Gastrocnemius medialis (tissue), 4 donors: ENCODE measurements at regions not wholly inside any gene's neighbourhood (a gene's known extent, or its start where the extent isn't known, plus 50 kb on each side); places are given as distances from the start of the nearest gene placed in this dataset.

ENCODE experiments used
- ATAC-seq, 2 donors: fragments of 150-250 bp; one replicate each; pipeline ENCODE4 v1.9.1; 2016
- DNase-seq, 2 donors: peaks; one replicate each; pipeline ENCODE4 v3.0.0-alpha.2; 2019
- H3K27ac ChIP-seq, 4 donors: fragments of 200-600 bp; sonication (generic); 1 replicate in 1 of 4; 2 replicates in 3 of 4; pipeline ENCODE4 v1.5.1; 2016 to 2018; ENCODE audit warnings: mild to moderate bottlenecking in 2 of 4, moderate library complexity in 1 of 4
- H3K27me3 ChIP-seq, 3 donors: fragments of 200-600 bp; sonication (generic) in 2 of 3; 1 replicate in 1 of 3; 2 replicates in 2 of 3; pipeline versions ENCODE4 v1.5.1 to v1.6.0; 2016 to 2019; ENCODE audit warnings: mild to moderate bottlenecking in 1 of 3, moderate library complexity in 1 of 3
- H3K36me3 ChIP-seq, 2 donors: fragments of 200-600 bp; sonication (generic) in 1 of 2; one replicate each; pipeline ENCODE4 v1.5.1; 2017 to 2018
- H3K4me1 ChIP-seq, 2 donors: fragments of 200-600 bp; sonication (generic) in 1 of 2; one replicate each; pipeline ENCODE4 v1.5.1; 2016 to 2017; ENCODE audit warnings: mild to moderate bottlenecking in 2 of 2
- H3K4me3 ChIP-seq, 4 donors: fragments of 200-600 bp; sonication (generic) in 3 of 4; 1 replicate in 1 of 4; 2 replicates in 3 of 4; pipeline ENCODE4 v1.5.1; 2016 to 2019; ENCODE audit warnings: mild to moderate bottlenecking in 2 of 4
- H3K9me3 ChIP-seq, 3 donors: fragments of 200-600 bp; sonication (generic) in 2 of 3; 1 replicate in 1 of 3; 2 replicates in 2 of 3; pipeline ENCODE4 v1.5.1; 2016 to 2019
- POLR2A ChIP-seq, 2 donors: fragments of 450-650 bp; IDR thresholded peaks; one replicate each; pipeline ENCODE4 v1.6.1; 2017; ENCODE audit warnings: antibody characterized with exemption in 2 of 2, mild to moderate bottlenecking in 2 of 2, moderate library complexity in 2 of 2
- in situ Hi-C, 4 donors: fragments of 200-750 bp; cut with MboI; loops; one replicate each; pipeline versions ENCODE4 v1.15.0 to v1.8.0; 2017; ENCODE audit warnings: low sequenced_read_pairs in 4 of 4
- intact Hi-C: fragments of 100-400 bp; cut with DNase I; formaldehyde crosslinking; loops from one replicate; pipeline ENCODE4 v1.15.1; 2023; ENCODE audit warnings: low total_unique reads
- TF ChIP-seq, protein P1 (sequence below), 5 experiments: fragments of 450-650 bp in 3 of 5; fragments of 200-600 bp in 2 of 5; sonication (generic) in 2 of 5; IDR thresholded peaks in 4 of 5; conservative IDR thresholded peaks in 1 of 5; 1 replicate in 4 of 5; 2 replicates in 1 of 5; pipeline ENCODE4 v1.5.1; 2016 to 2019; ENCODE audit warnings: antibody characterized with exemption in 5 of 5, mild to moderate bottlenecking in 3 of 5, moderate library complexity in 3 of 5

DNA sequence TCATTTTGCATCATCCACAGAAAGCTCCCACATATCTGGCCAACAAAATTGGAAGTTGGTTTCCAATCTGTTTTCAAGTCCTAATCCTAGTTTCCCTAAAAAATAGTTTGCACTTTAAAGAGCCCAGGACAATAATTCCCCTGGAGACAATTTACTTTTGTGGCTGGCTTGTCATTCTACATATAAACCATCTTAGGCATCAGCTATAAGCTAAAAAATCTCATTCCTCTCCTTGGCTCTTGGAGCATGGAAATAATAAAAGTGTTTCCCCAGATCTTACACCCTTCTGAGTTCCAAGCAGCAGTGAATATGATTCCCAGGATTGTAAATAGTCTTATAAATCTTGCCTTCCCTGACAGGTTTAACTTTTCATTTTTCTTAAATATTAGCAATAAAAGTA is 89.1 kb upstream of the NUDT4 start:
- Histone ChIP-seq H3K27ac (no peak overlapping the region), H3K36me3 (no peaks in the 10 kb centered on the region), H3K4me1 (no peaks in the 10 kb centered on the region), H3K9me3 (no peaks in the 10 kb centered on the region), H3K4me3 (no peak overlapping the region), H3K27me3 (no peaks in the 10 kb centered on the region)
- no peak for ATAC-seq
- in situ Hi-C loops: no loop called here
- no peak for DNase-seq
- intact Hi-C loops: no loop called here
- TF ChIP-seq, protein P1, sequence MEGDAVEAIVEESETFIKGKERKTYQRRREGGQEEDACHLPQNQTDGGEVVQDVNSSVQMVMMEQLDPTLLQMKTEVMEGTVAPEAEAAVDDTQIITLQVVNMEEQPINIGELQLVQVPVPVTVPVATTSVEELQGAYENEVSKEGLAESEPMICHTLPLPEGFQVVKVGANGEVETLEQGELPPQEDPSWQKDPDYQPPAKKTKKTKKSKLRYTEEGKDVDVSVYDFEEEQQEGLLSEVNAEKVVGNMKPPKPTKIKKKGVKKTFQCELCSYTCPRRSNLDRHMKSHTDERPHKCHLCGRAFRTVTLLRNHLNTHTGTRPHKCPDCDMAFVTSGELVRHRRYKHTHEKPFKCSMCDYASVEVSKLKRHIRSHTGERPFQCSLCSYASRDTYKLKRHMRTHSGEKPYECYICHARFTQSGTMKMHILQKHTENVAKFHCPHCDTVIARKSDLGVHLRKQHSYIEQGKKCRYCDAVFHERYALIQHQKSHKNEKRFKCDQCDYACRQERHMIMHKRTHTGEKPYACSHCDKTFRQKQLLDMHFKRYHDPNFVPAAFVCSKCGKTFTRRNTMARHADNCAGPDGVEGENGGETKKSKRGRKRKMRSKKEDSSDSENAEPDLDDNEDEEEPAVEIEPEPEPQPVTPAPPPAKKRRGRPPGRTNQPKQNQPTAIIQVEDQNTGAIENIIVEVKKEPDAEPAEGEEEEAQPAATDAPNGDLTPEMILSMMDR (IDR thresholded peaks at IDR 0.05 in 4 of 5, conservative IDR thresholded peaks at IDR 0.05 in 1 of 5): no peak
- no peak for TF ChIP-seq POLR2A (IDR thresholded peaks at IDR 0.05)

DNA sequence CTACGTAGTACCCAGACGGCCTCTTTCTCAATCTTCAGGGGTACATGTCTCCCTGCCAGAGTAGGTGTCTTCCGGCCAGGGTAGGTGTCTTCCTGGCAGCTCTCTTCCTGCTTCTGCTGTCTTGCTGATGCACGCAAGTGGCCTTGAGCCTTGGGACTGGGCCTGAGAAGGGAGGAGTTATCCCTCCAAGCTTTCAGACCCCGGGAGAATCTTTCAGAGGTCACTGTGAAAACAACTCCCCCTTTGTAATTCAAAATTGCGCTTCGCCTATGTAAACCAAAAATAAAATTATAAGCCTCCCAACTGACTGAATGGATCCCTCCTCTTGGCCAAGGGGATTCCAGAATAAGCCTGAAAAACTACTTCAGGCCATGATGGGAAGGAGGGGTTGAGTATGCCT is 87.3 kb upstream of the NUDT4 start:
- Histone ChIP-seq H3K4me3 (no peak overlapping the region), H3K4me1 (no peaks in the 10 kb centered on the region), H3K36me3 (no peaks in the 10 kb centered on the region), H3K27ac (no peak overlapping the region), H3K9me3 (no peaks in the 10 kb centered on the region), H3K27me3 (no peaks in the 10 kb centered on the region)
- ATAC-seq (no peak), DNase-seq (no peak)
- TF ChIP-seq, protein P1 (IDR thresholded peaks at IDR 0.05 in 4 of 5, conservative IDR thresholded peaks at IDR 0.05 in 1 of 5): no peak
- TF ChIP-seq POLR2A (IDR thresholded peaks at IDR 0.05): no peak
- intact Hi-C loops (no loop called here), in situ Hi-C loops (no loop called here)

DNA sequence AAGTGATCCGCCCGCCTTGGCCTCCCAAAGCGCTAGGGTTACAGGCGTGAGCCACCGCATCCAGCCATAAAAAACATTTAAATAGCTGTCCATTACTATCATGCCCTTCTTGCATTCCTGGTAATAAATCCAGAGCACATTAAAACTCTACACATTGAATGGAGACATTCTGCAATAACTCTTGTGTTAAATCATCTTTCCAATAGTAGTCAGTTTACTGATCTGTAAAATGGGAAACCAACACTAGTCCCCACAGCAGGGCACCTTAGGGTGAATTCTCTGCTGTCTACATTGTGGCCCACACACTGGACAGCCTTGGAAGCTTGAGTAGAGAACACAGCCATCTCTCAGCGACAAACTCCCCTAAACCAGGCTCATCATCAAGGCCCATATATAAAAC is 85.5 kb upstream of the NUDT4 start:
- no peaks in the 10 kb centered on the region for H3K36me3 ChIP-seq
- H3K9me3 ChIP-seq: no peaks in the 10 kb centered on the region
- no peak for TF ChIP-seq POLR2A (IDR thresholded peaks at IDR 0.05)
- TF ChIP-seq, protein P1 (IDR thresholded peaks at IDR 0.05 in 4 of 5, conservative IDR thresholded peaks at IDR 0.05 in 1 of 5): no peak
- no peaks in the 10 kb centered on the region for H3K27me3 ChIP-seq
- intact Hi-C loops (no loop called here), in situ Hi-C loops (no loop called here)
- DNase-seq: no peak
- no peak for ATAC-seq
- no peak overlapping the region for H3K27ac ChIP-seq
- H3K4me1 ChIP-seq: no peaks in the 10 kb centered on the region
- no peak overlapping the region for H3K4me3 ChIP-seq

DNA sequence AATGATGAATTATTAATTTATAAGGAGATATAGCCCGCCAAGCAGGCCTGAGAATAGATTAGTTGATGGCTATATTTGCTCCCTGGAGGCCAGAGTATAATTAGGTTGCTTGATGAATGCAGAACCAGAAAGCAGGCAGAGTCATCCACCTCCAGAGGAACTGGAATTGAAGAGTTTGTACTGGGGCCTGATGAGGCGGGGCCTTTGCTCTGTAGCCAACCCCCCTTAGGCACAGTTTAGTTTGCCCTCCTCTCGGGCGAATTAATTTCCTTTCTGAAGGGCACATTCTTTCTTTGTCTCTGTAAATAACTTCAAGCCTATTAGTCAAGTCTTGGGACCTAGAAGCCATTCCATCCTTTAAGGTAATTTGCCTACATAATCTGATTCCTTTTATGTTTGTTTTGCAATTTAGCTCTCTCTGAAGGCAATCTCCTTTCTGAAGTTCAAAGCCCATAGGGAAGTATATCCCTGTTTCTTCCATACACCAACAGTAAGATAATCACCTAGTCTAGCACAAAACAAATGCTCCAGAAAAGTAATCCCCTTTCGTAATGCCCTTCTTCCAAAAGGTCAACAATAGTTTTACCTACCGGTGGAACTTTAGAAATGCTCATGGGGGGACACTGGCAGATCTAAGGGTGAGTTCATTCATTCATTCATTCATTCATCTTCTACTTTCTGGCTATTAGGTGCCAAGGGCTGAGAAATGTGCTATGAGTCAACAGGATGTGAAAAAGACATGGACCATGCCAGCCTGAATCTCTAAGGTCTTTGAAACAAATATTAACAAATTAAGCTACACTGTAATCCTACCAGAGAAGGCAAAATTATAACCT is 84.8 kb upstream of the NUDT4 start:
- intact Hi-C loops: no loop called here
- H3K27ac ChIP-seq: no peak overlapping the region
- in situ Hi-C loops: no loop called here
- no peaks in the 10 kb centered on the region for H3K36me3 ChIP-seq
- no peak overlapping the region for H3K4me3 ChIP-seq
- H3K27me3 ChIP-seq: no peaks in the 10 kb centered on the region
- ATAC-seq (no peak), DNase-seq (no peak)
- no peaks in the 10 kb centered on the region for H3K4me1 ChIP-seq
- no peaks in the 10 kb centered on the region for H3K9me3 ChIP-seq
- TF ChIP-seq, protein P1 (IDR thresholded peaks at IDR 0.05 in 4 of 5, conservative IDR thresholded peaks at IDR 0.05 in 1 of 5): no peak
- TF ChIP-seq POLR2A (IDR thresholded peaks at IDR 0.05): no peak
